HG03175 (cell line): ENCODE measurements at regions not wholly inside any gene's neighbourhood (a gene's known extent, or its start where the extent isn't known, plus 50 kb on each side); places are given as distances from the start of the nearest gene placed in this dataset.
"Not testable (repeated sequence)": the region's sequence is repeated elsewhere in the genome, so short reads cannot be mapped to it uniquely, and the experiment has no call there.

Source experiments
- ATAC-seq: cut with Tn5 transposase; IDR thresholded peaks from one replicate; pipeline ENCODE4 v1.9.1; 2021; ENCODE audit warnings: mild to moderate bottlenecking, moderate library complexity; ENCODE audit not compliant: unreplicated experiment

DNA sequence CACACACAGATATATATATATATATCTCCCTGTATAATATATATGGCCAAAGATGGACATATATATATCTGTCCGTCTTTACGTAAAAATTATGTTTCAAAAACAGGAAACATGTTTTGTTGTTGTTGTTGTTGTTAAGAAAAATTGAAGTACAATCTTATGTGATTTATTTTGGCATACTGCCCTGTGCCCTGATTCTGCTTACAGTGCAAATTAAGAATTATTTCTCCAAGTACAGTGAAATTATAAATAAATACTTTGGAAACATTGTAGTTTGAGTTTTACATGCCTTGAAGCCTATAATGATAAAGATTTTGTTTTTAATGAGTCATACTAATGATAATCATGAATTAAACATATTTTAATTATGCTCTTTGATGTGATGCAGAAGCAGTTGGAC is 994.9 kb downstream of the DIPK2A start:
- no peak for ATAC-seq

DNA sequence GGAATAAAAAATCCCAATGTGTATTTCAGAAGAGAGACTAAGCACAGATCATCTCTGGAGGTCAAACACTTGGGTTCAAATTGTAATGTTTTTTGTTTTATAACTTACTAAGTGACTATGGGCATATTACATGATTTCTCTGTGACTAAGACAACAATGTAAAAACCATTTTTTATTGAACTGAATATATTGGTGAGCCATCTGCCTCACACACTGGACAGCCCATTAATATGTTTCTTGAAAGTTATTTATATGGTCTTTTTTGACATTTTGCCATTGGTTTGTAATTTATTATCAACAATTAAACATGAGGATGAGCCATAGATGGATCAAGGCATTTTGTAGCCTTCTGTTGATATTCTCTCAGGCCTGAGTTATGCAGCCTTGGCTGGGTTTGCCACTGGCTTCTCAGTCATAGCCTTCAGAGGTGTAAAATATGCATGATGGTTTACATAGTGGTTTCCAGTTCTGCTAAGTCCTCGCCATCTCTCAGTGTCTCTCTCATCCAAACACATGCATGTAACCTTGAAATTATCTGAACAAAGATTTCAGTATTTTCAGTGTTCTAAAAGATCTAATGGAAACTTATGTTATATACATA is 997.2 kb downstream of the DIPK2A start:
- ATAC-seq, result no peak

DNA sequence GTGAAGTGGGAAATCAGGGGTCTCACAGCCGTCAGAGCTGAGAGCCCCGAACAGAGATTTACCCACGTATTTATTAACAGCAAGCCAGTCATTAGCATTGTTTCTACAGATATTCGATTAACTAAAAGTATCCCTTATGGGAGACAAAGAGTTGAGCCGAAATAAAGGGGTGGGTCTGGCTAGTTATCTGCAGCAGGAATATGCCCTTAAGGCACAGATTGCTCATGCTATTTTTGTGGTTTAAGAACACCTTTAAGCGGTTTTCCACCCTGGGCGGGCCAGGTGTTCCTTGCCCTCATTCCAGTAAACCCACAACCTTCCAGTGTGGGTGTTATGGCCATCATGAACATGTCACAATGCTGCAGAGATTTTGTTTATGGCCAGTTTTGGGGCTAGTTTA is 1012.9 kb downstream of the DIPK2A start:
- not testable (repeated sequence) for ATAC-seq

DNA sequence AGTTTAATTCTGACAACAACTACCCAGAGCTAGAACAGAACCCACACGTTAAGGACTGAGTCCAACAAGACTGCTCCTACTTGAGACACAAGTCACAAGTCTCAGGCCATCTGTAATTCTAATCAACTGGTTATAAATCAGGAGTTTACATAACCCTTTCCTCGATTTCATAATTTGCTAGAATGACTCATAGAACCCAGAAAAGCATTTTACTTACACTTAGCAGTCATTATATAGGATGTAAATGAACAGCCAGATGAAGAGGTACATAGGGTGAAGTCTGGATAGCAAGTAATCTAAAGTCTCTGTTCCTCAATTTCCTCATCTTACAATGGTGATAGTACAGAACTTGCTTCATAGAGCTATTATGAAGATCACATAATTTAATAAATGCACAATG is 1018.2 kb downstream of the DIPK2A start:
- no peak for ATAC-seq

DNA sequence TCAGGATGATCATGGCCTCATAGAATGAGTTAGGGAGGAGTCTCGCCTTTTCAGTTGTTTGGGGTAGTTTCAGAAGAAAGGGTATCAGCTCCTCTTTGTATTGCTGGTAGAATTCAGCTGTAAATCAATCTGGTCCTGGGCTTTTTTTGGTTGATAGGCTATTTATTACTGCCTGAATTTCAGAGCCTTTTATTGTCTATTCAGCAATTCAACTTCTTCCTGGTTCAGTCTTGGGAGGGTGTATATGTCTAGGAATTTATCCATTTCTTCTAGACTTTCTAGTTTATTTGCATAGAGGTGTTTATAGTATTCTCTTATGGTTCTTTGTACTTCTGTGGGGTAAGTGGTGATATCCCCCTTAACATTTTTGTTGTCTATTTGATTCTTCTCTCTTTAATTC is 1024.2 kb downstream of the DIPK2A start:
- ATAC-seq, result no peak

DNA sequence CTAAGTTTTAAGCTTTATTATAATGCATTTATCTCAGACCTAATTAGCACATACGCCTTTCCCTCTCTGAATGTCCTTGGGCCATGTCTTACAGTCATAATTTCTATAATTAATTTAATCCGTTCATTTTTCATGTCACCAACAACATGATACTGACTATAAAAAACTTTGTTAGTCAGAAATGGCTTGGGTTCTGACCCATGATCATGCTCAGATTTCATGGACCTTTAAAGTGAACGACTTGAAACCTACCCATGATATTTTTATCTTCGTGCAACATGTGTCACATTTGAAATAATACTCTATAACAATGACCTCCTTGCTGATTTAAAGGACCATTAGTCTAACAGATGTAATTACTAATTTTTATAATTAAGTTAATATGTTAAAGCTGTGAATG is 1033.8 kb downstream of the DIPK2A start:
- no peak for ATAC-seq

DNA sequence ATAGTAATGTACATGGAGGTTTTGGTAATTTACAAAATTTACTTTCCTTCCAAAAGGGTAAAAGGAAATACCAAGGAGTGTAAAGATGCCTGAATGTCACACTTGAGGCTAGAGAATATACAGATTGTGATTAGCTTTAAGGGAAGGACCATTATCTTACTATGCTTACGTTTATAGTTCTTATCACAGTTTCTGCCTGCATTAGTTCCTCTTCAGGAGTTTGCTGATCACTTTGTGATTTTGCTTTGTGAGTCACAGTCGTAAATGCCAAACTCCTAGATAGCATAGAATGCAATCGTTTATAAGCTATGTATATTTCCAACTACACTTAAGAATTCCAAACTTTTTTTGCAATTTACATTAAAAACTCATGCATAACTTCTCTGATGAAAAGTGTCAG is 1034.6 kb downstream of the DIPK2A start:
- ATAC-seq, result no peak

DNA sequence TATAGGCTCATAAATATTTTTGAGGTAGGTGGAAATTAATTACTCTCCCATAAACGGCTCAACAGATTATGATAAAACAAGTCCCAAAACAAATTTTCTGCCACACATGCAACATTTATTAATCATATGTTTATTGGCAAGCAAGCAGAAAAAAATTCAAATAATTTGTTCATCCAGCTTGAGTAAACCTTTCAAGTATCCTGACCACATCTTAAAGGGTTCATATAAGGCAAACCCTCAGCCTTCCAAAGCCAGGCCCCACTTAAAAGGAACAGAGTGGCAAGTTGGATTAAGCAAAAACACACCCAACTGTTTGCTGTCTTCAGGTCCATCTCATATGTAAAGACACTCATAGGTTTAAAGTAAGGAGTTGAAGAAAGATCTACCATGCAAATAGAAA is 1042.3 kb downstream of the DIPK2A start:
- ATAC-seq, result no peak

DNA sequence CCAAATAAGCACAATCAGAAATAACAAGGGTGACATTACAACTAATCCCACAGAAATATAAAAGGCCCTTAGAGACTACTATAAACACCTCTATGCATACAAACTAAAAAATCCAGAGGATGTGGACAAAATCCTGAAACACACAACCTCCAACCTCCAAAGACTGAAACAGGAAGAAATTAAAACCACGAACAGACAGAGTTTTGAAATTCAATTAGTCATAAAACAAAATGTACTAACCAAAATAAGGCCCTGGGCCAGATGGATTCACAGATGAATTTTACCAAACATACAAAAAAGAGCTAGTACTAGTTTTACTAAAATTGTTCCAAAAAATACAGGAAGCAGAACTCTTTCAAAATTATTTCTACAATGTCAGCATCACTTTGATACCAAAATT is 1043.6 kb downstream of the DIPK2A start:
- ATAC-seq, result no peak

DNA sequence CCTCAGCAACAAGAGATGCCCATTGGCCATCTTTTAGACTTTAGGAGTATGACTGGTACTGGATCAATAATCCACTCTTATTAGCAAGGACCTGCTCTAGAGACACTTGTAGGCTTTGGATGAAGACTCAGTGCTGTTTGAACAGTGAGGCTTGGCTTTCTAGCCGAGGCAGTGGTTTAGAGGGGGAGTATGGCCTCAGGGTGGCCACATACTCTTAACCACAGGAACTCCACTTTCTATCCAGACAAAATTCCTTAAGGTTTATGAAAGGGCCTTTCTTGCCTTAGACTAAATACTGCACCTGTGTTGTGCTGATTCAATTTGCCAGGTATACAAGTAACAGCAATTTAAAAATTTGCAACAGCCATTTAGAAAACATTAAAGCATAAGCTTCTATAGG is 1046.3 kb downstream of the DIPK2A start:
- no peak for ATAC-seq

DNA sequence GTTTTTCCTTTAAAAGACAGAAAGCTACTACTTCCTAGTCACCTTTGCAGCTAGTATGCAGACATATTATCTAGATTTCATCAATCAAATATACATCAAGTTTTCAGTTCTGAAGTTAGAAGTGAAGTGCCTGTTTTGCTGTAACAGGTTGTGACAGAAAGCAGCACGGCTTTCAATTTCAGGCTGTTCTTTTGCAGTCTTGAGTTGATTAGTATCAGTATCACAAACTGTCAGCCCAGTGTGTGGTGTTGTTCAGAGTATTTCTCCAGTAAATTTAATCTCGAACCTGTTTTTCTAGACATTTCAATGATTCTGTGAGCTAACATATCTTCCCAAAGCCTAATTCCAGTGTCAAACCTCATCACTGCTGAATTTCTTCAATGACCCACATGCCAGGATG is 1050.8 kb downstream of the DIPK2A start:
- no peak for ATAC-seq

DNA sequence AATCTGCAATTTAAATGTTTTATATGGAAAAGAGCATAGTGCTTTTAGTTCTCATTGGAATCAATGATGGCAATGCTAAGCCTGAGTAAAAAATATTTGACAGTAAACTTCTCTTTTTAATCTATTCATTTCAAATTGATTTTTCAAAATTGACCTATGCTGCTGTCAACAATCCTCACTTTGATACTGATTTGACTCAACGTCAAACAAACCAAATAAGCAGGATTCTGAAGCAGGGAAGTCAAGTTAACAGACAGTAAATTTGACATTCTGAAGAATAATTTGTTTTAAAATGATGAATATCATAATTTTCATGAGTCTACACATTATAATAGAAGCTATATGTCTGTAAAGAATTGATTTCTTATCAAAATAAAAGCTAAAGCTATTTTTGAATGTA is 1053.1 kb downstream of the DIPK2A start:
- ATAC-seq, result no peak

DNA sequence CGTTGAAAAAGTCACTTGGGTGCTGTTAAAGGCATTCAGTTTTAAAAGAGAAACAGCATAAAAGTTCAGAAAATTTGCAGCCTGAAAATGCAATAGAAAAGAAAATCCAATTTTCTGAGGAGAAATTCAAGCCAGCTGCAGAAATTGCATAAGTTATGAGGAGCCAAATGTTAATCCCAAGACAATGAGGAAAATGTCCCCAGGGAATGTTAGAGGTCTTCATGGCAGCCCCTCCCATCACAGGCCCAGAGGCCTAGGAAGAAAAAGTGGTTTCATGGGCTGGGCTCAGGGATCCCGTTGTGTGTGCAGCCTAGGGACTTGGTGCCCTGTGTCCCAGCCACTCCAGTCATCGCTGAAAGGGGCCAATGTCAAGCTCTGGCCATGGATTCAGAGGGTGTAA is 1055.6 kb downstream of the DIPK2A start:
- ATAC-seq, result not testable (repeated sequence)

DNA sequence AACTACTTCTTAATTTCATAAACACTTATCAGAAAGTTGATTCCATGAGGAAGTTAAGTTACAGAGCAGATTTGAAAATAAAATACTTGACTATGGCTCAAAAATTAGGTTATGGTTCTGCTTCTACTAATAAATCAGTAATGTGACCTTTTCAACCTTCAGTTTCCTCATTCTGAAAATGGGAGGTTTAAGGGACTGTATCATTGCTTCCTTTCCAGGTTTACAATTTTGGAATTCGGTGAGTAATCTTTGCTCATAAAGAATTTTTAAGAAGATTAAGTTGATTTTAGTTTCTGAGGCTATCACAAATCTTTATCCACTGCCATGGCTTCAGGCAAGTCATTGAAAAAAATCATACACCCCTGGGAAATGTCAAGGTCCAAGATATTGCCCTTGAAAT is 1061.2 kb downstream of the DIPK2A start:
- no peak for ATAC-seq

DNA sequence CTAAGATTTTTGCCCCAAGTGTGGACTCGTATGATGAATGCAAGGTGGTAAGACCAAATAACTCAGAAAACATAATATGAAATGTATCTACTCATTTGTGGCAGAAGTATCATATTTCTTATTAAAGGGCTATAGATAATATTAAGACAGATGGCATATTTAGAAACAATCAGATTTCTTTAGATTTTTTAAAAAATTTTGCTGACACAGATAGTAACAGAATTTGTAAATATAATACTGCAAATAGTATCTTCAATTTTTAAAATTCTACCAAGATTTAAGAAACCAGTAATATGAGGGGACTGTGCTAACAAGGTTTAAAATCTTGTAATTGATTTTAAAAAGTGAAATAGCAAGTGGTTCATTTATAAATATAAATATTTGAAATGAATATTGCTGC is 1064.1 kb downstream of the DIPK2A start:
- ATAC-seq, result no peak

DNA sequence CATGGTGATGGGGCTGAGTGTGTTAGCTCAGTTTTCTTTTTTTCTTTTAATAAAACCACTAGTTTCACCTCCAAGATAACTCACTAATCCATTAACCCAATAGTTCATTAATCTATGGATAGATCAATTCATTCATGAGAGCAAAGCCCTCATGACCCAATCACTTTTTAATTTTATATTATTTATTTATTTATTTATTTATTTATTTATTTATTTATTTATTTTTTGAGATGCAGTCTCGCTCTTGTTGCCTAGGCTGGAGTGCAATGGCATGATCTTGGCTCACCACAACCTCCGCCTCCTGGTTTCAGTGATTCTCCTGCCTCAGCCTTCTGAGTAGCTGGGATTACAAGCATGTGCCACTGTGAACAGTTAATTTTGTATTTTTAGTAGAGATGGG is 1082.4 kb downstream of the DIPK2A start:
- not testable (repeated sequence) for ATAC-seq

DNA sequence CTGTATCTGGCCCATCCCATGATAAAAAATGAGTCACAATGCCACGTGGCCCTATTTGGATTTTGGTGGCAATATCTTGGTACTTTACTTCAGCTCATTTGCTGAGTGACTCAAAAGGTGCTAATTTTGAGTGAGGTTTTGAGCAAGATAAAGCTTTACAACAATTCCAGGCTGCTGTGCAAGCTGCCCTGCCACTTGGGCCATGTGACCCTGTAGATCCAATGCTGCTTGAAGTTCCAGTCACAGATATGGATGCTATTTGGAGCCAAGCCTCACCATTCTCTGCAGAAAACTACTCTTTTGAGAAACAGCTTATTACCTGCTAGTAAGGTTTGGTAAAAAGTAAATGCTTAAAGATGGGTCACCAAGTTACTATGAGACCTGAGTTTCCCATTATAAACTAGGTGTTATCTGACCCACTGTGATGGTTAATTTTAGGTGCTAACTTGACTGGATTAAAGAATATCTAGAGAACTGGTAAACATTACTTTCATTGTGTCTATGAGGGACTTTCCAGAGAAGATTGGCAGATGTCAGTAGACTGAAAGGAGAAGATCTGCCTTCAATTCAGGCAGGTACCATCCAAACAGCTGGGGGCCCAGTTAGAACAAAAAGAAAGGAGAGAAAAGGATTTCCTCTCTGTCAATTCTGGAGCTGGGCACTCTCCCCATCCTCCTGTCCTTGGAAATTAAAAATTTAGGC is 1083.9 kb downstream of the DIPK2A start:
- peak; percentile 71 for ATAC-seq

DNA sequence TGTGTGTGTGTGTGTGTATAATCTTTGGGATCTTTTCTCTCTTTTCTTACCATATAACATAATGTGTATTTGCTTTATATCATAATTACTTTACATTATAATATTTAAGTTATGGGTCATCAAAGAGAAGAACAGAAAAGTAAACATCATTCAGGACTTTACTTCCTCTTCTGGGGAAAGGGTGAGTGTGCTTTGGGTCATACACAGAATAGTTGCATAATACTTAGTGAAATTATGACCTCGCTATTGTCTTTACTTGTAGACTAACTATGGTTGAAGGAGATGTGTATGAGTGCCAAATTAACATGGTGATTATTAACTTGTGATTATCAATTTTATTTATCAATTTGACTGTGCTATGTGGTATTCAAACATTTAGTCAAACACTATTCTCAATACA is 1086.9 kb downstream of the DIPK2A start:
- ATAC-seq, result no peak

DNA sequence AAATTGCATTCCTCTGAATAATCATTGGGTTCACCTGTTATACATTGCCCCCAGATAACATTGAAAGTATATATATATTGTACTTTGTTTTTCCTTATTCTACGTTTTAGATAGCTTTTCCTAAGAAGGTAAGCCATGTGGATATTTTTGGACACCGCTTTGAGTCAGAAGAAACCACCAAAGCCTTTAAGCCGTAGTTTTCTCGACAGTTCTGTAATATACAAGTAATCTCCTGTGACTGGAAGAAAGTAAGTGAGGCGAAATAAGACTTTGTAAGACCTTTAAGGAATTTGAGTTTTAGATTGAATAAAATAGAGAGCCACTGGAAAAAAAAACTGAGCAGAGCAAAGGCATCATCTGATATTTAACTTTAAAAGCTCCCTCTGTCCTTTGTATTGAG is 1092.0 kb downstream of the DIPK2A start:
- ATAC-seq, result no peak

DNA sequence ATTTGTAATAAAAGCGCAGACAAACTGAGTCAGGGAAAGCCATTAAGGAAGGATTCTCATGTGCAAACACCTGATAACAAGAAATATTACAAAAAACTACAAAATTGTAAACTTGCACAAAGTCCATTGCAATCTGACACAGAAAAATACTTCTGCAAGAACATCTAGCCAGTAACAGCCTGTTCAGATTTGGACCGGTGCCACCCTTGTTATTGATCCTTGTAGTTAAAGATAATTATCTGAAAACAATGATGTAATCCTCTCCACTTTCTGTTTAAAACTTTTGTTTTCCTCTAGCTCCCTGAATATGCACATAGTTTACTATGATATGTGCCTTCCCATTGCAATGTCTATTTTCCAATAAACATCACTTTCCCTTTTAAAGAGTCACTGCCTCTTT is 1090.2 kb downstream of the PLOD2 start:
- no peak for ATAC-seq

DNA sequence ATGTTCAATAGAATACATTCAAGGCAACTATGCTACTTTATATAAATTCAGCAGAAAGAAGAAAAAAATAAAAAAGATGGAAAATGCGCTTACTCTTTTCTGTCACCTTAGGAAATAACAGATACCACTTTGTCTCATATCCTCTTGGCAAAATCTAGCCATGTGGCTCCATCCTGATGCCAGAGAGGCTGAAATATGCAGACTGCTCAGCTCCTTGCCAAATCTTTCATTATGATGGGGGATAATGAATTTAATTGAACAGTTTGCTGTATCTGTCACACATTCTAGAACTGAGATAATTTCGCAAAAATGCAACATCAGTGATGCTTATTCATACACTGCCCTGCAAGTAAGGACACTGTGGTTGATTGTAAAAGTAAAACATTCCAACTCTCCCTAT is 1081.5 kb downstream of the PLOD2 start:
- ATAC-seq, result no peak

DNA sequence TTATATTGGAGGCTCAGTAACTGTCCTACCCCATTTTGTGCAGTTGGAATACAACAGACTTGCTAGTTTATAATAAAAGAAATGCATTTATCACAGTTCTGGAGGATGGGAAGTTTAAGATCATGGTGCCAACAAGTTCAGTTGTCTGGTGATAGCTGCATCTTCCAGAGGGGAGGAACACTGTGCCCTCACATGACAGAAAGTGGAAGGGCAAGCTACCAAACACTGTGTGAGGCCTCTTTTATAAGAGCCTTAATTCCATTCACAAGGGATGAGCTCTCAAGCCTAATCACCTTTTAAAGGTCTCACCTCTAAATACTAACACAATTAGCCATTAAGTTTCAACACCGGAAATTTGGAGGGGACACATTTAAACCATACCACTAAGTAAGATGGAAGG is 1073.9 kb downstream of the PLOD2 start:
- ATAC-seq, result no peak

DNA sequence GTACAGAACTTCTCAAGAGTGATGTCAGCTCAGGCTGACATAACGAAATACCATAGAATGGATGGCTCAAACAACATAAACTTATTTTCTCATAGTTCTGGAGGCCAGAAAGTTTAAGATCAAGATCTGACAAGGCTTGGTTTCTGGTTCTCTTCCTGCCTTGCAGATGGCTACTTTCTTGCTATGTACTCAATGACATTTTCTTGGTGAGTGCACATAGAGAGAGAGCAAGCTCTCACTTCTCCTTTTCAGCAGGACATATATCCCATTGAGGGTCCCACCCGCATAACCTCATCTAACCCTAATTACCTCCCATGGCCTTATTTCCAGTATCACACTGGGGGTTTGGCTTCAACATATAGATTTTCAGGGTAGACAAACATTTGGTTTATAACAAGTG is 1072.1 kb downstream of the PLOD2 start:
- peak; percentile 79 for ATAC-seq
